Ishikawa (cell line): ENCODE measurements at regions not wholly inside any gene's neighbourhood (a gene's known extent, or its start where the extent isn't known, plus 50 kb on each side); places are given as distances from the start of the nearest gene placed in this dataset.
A peak's percentile ranks its signal among the peaks of the same experiment; 100 is the strongest.

Experiments
- CREB1 ChIP-seq: IDR thresholded peaks from 2 replicates; pipeline ENCODE4 v1.6.1; 2012; ENCODE audit warnings: low read depth
- EP300 ChIP-seq: IDR thresholded peaks from 2 replicates; pipeline ENCODE4 v1.6.1; 2012; ENCODE audit warnings: borderline replicate concordance
- FOXM1 ChIP-seq: IDR thresholded peaks from 2 replicates; pipeline ENCODE4 v1.6.1; 2012; ENCODE audit warnings: low read depth, borderline replicate concordance
- RAD21 ChIP-seq: IDR thresholded peaks from 2 replicates; pipeline ENCODE4 v1.6.1; 2012; ENCODE audit warnings: low read depth
- REST ChIP-seq: IDR thresholded peaks from 2 replicates; pipeline ENCODE4 v1.6.1; 2012; ENCODE audit warnings: low read depth, mild to moderate bottlenecking
- TEAD4 ChIP-seq: IDR thresholded peaks from 2 replicates; pipeline ENCODE4 v1.6.1; 2012
- YY1 ChIP-seq: IDR thresholded peaks from 2 replicates; pipeline ENCODE4 v1.6.1; 2012; ENCODE audit warnings: low read depth
- TF ChIP-seq, protein P1 (sequence below): IDR thresholded peaks from 2 replicates; pipeline ENCODE4 v1.6.1; 2012

GRCh38 chr6:22737331-22737730 is 168.0 kb downstream of the HDGFL1 start:
- TF ChIP-seq CREB1: no peak
- TF ChIP-seq, protein P1, sequence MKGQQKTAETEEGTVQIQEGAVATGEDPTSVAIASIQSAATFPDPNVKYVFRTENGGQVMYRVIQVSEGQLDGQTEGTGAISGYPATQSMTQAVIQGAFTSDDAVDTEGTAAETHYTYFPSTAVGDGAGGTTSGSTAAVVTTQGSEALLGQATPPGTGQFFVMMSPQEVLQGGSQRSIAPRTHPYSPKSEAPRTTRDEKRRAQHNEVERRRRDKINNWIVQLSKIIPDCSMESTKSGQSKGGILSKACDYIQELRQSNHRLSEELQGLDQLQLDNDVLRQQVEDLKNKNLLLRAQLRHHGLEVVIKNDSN: no peak
- no peak for TF ChIP-seq REST
- no peak for TF ChIP-seq FOXM1
- TF ChIP-seq EP300: no peak
- peak; percentile 62 for TF ChIP-seq RAD21
- TF ChIP-seq YY1: no peak
- TF ChIP-seq TEAD4: no peak
